A549 (cell line): ENCODE measurements at regions not wholly inside any gene's neighbourhood (a gene's known extent, or its start where the extent isn't known, plus 50 kb on each side); places are given as distances from the start of the nearest gene placed in this dataset.

Experiments
- ATAC-seq, 2 experiments: fragments of 200-7000 bp in 1 of 2; fragments of >200 bp in 1 of 2; cut with Nextera tagmentation in 1 of 2; cut with Tn5 transposase in 1 of 2; 3 replicates each; pipeline versions ENCODE4 v1.8.0 to v1.9.1; 2018 to 2020; ENCODE audit warnings: mild to moderate bottlenecking in 1 of 2, moderate library complexity in 1 of 2
- CTCF ChIA-PET: fragments of 300-600 bp; sonication (Branson Sonifier 250); formaldehyde crosslinking; extraction: SDS; loops from one replicate; lab custom pipeline; 2021; ENCODE audit warnings: antibody characterized with exemption, inconsistent platforms; lab: Yijun Ruan, JAX
- POLR2A ChIA-PET: fragments of 350-600 bp; formaldehyde crosslinking; extraction: SDS; loops from one replicate; lab custom pipeline; 2021; ENCODE audit warnings: antibody characterized with exemption, inconsistent platforms; lab: Yijun Ruan, JAX
- DNase-seq, 2 experiments: peaks; one replicate each; pipeline versions ENCODE4 v3.0.0 to v3.0.0-alpha.2; 2011 to 2016; ENCODE audit warnings: low read depth in 1 of 2, low spot score in 1 of 2
- FAIRE-seq: peaks from 2 replicates; lab custom pipeline; 2011; peaks lifted over from hg19 to GRCh38; lab: Jason Lieb, UNC
- H3K27ac ChIP-seq, 2 experiments: fragments of >200 bp; sonication (Bioruptor Twin); formaldehyde crosslinking; 3 replicates each; pipeline ENCODE4 v1.5.1; 2016 to 2017
- H3K4me1 ChIP-seq: fragments of >200 bp; sonication (Bioruptor Twin); formaldehyde crosslinking; 3 replicates; pipeline ENCODE4 v1.6.1; 2016
- H3K4me2 ChIP-seq: fragments of >200 bp; sonication (Bioruptor Twin); formaldehyde crosslinking; 3 replicates; pipeline ENCODE4 v1.6.1; 2016
- H3K4me3 ChIP-seq: fragments of >200 bp; sonication (Bioruptor Twin); formaldehyde crosslinking; 3 replicates; pipeline ENCODE4 v1.5.1; 2016
- H3K9me3 ChIP-seq: fragments of >200 bp; sonication (Bioruptor Twin); formaldehyde crosslinking; 3 replicates; pipeline ENCODE4 v1.6.1; 2016
- BHLHE40 ChIP-seq: IDR thresholded peaks from 2 replicates; pipeline ENCODE4 v1.6.1; 2012; ENCODE audit warnings: low read depth, low read length, inconsistent platforms
- CBX2 ChIP-seq: fragments of 200-600 bp; sonication (generic); IDR thresholded peaks from 2 replicates; pipeline ENCODE4 v1.6.1; 2016; ENCODE audit warnings: low read depth, mild to moderate bottlenecking, borderline replicate concordance
- CHD2 ChIP-seq: fragments of 150-350 bp; IDR thresholded peaks from 2 replicates; pipeline ENCODE4 v1.6.1; 2014; ENCODE audit warnings: low read length; ENCODE audit not compliant: partially characterized antibody
- EHF ChIP-seq: fragments of 250-450 bp; sonication (Bioruptor Pico); IDR thresholded peaks from 2 replicates; pipeline ENCODE4 v1.5.0; 2020; ENCODE audit warnings: mild to moderate bottlenecking
- EP300 ChIP-seq, 2 experiments: fragments of >200 bp; sonication (Bioruptor Twin); formaldehyde crosslinking; IDR thresholded peaks; 2 replicates in 1 of 2; 3 replicates in 1 of 2; pipeline ENCODE4 v1.6.1; 2016 to 2017
- FOXS1 ChIP-seq: fragments of 250-450 bp; sonication (Bioruptor Pico); IDR thresholded peaks from 2 replicates; pipeline ENCODE4 v1.5.0; 2020; ENCODE audit warnings: mild to moderate bottlenecking, moderate library complexity
- HOXB13 ChIP-seq: fragments of 250-450 bp; sonication (Bioruptor Pico); IDR thresholded peaks from 2 replicates; pipeline ENCODE4 v1.5.0; 2020; ENCODE audit warnings: low read depth, mild to moderate bottlenecking, moderate library complexity
- JUNB ChIP-seq: fragments of >200 bp; sonication (Bioruptor Twin); formaldehyde crosslinking; IDR thresholded peaks from 2 replicates; pipeline ENCODE4 v1.6.1; 2016
- KDM1A ChIP-seq: fragments of 200-600 bp; sonication (generic); IDR thresholded peaks from 2 replicates; pipeline ENCODE4 v1.6.1; 2016; ENCODE audit warnings: low read depth, mild to moderate bottlenecking
- MAFK ChIP-seq: fragments of 450-650 bp; IDR thresholded peaks from 2 replicates; pipeline ENCODE4 v1.6.1; 2014; ENCODE audit not compliant: partially characterized antibody
- NPAS2 ChIP-seq: fragments of 250-450 bp; sonication (Bioruptor Pico); IDR thresholded peaks from 2 replicates; pipeline ENCODE4 v1.8.0; 2022; ENCODE audit warnings: mild to moderate bottlenecking, moderate library complexity, borderline replicate concordance
- NR3C1 ChIP-seq: fragments of >200 bp; sonication (Bioruptor Twin); formaldehyde crosslinking; IDR thresholded peaks from 3 replicates; pipeline ENCODE4 v1.6.1; 2017
- POLR2A ChIP-seq: IDR thresholded peaks from 2 replicates; pipeline ENCODE4 v1.6.1; 2012; ENCODE audit warnings: mild to moderate bottlenecking, low read length
- POLR2AphosphoS2 ChIP-seq: conservative IDR thresholded peaks from 2 replicates; pipeline ENCODE4 v1.6.1; 2012; ENCODE audit warnings: low read length, improper control_type of control experiment, inconsistent platforms
- RCOR1 ChIP-seq: fragments of 150-350 bp; IDR thresholded peaks from 2 replicates; pipeline ENCODE4 v1.6.1; 2014; ENCODE audit warnings: antibody characterized with exemption, low read length, low read depth
- SMC3 ChIP-seq: fragments of >200 bp; sonication (Bioruptor Twin); formaldehyde crosslinking; IDR thresholded peaks from 3 replicates; pipeline ENCODE4 v1.6.1; 2018; ENCODE audit warnings: inconsistent platforms
- SREBF2 ChIP-seq: fragments of 450-650 bp; IDR thresholded peaks from 2 replicates; pipeline ENCODE4 v1.6.1; 2014; ENCODE audit warnings: mild to moderate bottlenecking, moderate library complexity
- ZSCAN20 ChIP-seq: fragments of 250-450 bp; sonication (Bioruptor Pico); IDR thresholded peaks from 2 replicates; pipeline ENCODE4 v1.8.0; 2022; ENCODE audit warnings: mild to moderate bottlenecking, moderate library complexity
- WGBS: methylation state at CpG from one replicate; pipeline ENCODE4 v1.1.6; 2017; ENCODE audit errors: missing lambda C conversion rate; 5-methylcytosine and 5-hydroxymethylcytosine counted together
- TF ChIP-seq, protein P1 (sequence below): fragments of 200-600 bp; sonication (generic); IDR thresholded peaks from 2 replicates; pipeline ENCODE4 v1.6.1; 2016; ENCODE audit warnings: antibody characterized with exemption, mild to moderate bottlenecking, moderate library complexity
- TF ChIP-seq, protein P2 (sequence below): fragments of 450-650 bp; IDR thresholded peaks from 2 replicates; pipeline ENCODE4 v1.6.1; 2014; ENCODE audit warnings: antibody characterized with exemption
- TF ChIP-seq, protein P3 (sequence below): fragments of 150-350 bp; IDR thresholded peaks from 2 replicates; pipeline ENCODE4 v1.6.1; 2014; ENCODE audit warnings: low read depth, mild to moderate bottlenecking, low read length
- TF ChIP-seq, protein P4 (sequence below): IDR thresholded peaks from 2 replicates; pipeline ENCODE4 v1.6.1; 2012; ENCODE audit warnings: low read depth, borderline replicate concordance
- TF ChIP-seq, protein P5 (sequence below): fragments of 250-450 bp; sonication (Bioruptor Pico); IDR thresholded peaks from 2 replicates; pipeline ENCODE4 v1.5.0; 2021; ENCODE audit warnings: mild to moderate bottlenecking, moderate library complexity, borderline replicate concordance

DNA sequence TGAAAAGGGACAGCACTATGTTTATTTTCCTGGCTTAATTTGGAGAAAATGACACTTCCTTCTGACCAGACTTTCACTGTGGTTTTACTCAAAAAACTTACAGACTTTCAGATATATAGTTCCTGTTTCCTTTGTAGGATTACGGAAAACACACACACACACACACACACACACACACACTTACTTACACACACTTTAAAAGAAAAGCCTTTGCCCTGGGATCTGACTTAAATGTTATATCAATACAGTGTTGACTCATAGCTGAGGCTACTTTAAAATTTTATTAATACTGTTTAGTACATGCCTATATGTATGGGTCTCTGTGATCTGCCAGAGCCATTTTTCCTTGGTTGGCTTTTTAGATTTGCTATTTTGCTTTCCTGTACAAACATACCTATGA lies 758.3 kb downstream of the DNAH5 start:
- no peak for TF ChIP-seq SMC3
- TF ChIP-seq CBX2, result no peak
- no peak for TF ChIP-seq ZSCAN20
- no peak for TF ChIP-seq CHD2
- no peak for TF ChIP-seq MAFK
- no peak for TF ChIP-seq RCOR1
- no peak for TF ChIP-seq FOXS1 (CRISPR knock-in tag)
- no peak for TF ChIP-seq HOXB13 (CRISPR knock-in tag)
- TF ChIP-seq, protein P1, sequence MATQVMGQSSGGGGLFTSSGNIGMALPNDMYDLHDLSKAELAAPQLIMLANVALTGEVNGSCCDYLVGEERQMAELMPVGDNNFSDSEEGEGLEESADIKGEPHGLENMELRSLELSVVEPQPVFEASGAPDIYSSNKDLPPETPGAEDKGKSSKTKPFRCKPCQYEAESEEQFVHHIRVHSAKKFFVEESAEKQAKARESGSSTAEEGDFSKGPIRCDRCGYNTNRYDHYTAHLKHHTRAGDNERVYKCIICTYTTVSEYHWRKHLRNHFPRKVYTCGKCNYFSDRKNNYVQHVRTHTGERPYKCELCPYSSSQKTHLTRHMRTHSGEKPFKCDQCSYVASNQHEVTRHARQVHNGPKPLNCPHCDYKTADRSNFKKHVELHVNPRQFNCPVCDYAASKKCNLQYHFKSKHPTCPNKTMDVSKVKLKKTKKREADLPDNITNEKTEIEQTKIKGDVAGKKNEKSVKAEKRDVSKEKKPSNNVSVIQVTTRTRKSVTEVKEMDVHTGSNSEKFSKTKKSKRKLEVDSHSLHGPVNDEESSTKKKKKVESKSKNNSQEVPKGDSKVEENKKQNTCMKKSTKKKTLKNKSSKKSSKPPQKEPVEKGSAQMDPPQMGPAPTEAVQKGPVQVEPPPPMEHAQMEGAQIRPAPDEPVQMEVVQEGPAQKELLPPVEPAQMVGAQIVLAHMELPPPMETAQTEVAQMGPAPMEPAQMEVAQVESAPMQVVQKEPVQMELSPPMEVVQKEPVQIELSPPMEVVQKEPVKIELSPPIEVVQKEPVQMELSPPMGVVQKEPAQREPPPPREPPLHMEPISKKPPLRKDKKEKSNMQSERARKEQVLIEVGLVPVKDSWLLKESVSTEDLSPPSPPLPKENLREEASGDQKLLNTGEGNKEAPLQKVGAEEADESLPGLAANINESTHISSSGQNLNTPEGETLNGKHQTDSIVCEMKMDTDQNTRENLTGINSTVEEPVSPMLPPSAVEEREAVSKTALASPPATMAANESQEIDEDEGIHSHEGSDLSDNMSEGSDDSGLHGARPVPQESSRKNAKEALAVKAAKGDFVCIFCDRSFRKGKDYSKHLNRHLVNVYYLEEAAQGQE, result no peak
- Histone ChIP-seq H3K4me3 (no peak overlapping the region), H3K27ac (no peak overlapping the region), H3K4me1 (no peaks in the 10 kb centered on the region), H3K4me2 (no peak overlapping the region), H3K9me3 (no peaks in the 10 kb centered on the region)
- DNase-seq, result no peak
- POLR2A ChIA-PET, result no interaction called here
- CTCF ChIA-PET, result no interaction called here
- WGBS, result 44% methylated on average over 1 of the region's 1 CpG
- ATAC-seq, result no peak
- no peak for FAIRE-seq

DNA sequence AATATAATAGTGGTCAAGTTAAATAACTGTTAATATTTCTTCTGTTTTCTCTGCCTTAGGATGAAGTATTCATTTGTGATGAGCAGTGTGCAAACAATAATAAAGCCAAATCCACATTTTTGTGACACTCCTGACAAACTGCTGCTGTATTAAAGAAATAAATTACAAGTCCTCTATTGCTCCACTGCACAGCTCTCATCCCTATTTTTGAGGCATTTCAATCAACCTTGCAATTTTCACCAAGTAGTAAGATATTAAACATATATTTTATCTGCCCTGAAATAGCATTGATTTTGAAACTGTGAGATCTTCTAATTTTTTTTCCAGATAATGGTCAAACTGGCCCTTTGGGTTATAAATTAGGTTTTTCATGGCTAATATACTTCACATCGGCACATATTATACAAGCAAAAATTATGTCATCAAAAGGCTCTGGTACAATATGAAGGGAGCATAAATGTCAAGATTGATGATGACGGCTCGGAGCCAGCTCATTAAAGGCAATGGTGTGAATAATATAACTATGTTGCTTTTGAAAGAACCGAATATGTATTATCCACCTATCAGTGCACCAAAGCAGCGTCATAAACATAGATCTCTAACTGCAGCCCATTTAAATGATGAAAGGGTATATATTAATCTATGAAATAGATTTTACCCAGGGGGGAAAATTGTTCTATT lies 764.9 kb downstream of the DNAH5 start:
- CTCF ChIA-PET, result no interaction called here

DNA sequence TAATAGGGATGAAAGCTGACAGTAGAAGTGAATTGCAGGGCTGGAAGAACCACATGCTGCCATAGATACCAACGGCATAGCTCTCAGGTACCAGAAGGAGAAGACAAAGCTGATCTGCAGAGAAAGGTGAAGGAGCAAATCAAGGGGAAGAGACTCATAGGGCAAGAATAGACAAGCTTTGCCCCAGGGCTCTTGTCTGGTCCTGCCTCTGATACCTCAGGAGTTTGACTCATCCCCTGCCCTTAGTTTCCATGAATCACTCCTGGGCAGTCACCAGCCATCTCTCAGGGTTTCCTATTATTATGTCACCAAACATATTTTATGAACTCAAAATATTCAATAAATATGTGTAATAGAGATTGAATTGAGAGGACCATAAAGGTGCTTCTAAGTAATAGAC lies 800.9 kb downstream of the DNAH5 start:
- FAIRE-seq, result no peak
- Histone ChIP-seq H3K4me2 (no peak overlapping the region), H3K9me3 (no peaks in the 10 kb centered on the region), H3K4me1 (no peaks in the 10 kb centered on the region), H3K4me3 (no peak overlapping the region), H3K27ac (no peak overlapping the region)
- TF ChIP-seq KDM1A (no peak), POLR2A (no peak), JUNB (no peak), POLR2AphosphoS2 (no peak), EHF (CRISPR knock-in tag) (no peak), FOXS1 (CRISPR knock-in tag) (no peak), SREBF2 (no peak), BHLHE40 (no peak), EP300 (IDR thresholded peaks at IDR 0.05) (no peak), SMC3 (no peak), NPAS2 (CRISPR knock-in tag) (no peak), NR3C1 (no peak)
- TF ChIP-seq, protein P2, sequence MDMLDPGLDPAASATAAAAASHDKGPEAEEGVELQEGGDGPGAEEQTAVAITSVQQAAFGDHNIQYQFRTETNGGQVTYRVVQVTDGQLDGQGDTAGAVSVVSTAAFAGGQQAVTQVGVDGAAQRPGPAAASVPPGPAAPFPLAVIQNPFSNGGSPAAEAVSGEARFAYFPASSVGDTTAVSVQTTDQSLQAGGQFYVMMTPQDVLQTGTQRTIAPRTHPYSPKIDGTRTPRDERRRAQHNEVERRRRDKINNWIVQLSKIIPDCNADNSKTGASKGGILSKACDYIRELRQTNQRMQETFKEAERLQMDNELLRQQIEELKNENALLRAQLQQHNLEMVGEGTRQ, result no peak
- TF ChIP-seq, protein P3, sequence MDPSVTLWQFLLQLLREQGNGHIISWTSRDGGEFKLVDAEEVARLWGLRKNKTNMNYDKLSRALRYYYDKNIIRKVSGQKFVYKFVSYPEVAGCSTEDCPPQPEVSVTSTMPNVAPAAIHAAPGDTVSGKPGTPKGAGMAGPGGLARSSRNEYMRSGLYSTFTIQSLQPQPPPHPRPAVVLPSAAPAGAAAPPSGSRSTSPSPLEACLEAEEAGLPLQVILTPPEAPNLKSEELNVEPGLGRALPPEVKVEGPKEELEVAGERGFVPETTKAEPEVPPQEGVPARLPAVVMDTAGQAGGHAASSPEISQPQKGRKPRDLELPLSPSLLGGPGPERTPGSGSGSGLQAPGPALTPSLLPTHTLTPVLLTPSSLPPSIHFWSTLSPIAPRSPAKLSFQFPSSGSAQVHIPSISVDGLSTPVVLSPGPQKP, result no peak
- TF ChIP-seq, protein P4, sequence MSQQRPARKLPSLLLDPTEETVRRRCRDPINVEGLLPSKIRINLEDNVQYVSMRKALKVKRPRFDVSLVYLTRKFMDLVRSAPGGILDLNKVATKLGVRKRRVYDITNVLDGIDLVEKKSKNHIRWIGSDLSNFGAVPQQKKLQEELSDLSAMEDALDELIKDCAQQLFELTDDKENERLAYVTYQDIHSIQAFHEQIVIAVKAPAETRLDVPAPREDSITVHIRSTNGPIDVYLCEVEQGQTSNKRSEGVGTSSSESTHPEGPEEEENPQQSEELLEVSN, result no peak
- TF ChIP-seq, protein P5, sequence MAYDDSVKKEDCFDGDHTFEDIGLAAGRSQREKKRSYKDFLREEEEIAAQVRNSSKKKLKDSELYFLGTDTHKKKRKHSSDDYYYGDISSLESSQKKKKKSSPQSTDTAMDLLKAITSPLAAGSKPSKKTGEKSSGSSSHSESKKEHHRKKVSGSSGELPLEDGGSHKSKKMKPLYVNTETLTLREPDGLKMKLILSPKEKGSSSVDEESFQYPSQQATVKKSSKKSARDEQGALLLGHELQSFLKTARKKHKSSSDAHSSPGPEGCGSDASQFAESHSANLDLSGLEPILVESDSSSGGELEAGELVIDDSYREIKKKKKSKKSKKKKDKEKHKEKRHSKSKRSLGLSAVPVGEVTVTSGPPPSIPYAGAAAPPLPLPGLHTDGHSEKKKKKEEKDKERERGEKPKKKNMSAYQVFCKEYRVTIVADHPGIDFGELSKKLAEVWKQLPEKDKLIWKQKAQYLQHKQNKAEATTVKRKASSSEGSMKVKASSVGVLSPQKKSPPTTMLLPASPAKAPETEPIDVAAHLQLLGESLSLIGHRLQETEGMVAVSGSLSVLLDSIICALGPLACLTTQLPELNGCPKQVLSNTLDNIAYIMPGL (CRISPR knock-in tag), result no peak
- ATAC-seq, result no peak
- ChIA-PET CTCF (no interaction called here), POLR2A (no interaction called here)
- 0% methylated on average over 1 of the region's 1 CpG for WGBS
- no peak for DNase-seq

More for the DNA sequence above, 764.9 kb downstream of the DNAH5 start:
- ATAC-seq, result no peak
- Histone ChIP-seq H3K27ac (no peak overlapping the region), H3K4me3 (no peak overlapping the region), H3K9me3 (no peaks in the 10 kb centered on the region), H3K4me1 (no peaks in the 10 kb centered on the region), H3K4me2 (no peak overlapping the region)
- FAIRE-seq, result no peak
- WGBS, result 23% methylated on average over 5 of the region's 5 CpGs
- DNase-seq, result no peak
- TF ChIP-seq, protein P5 (CRISPR knock-in tag), result no peak
- TF ChIP-seq RCOR1, result no peak
- POLR2A ChIA-PET, result no interaction called here
